SK-N-SH treated with all-trans-retinoic acid at 6 μM for 48 hours (cell line): ENCODE measurements at regions not wholly inside any gene's neighbourhood (a gene's known extent, or its start where the extent isn't known, plus 50 kb on each side); places are given as distances from the start of the nearest gene placed in this dataset.

Experiments used
- ATAC-seq: fragments of 200-7000 bp; cut with Tn5 transposase; 3 replicates; pipeline ENCODE4 v1.9.1; 2020; ENCODE audit warnings: mild to moderate bottlenecking, moderate library complexity
- BACH2 ChIP-seq: fragments of 250-450 bp; sonication (Bioruptor Pico); IDR thresholded peaks from 2 replicates; pipeline ENCODE4 v1.9.0; 2021; ENCODE audit warnings: mild to moderate bottlenecking, borderline replicate concordance
- CREB5 ChIP-seq: fragments of 250-450 bp; sonication (Bioruptor Pico); IDR thresholded peaks from 2 replicates; pipeline ENCODE4 v1.5.1; 2020; ENCODE audit warnings: low read depth, mild to moderate bottlenecking, moderate library complexity
- CSDC2 ChIP-seq: fragments of 250-450 bp; sonication (Bioruptor Pico); IDR thresholded peaks from 2 replicates; pipeline ENCODE4 v1.5.0; 2020; ENCODE audit warnings: mild to moderate bottlenecking, moderate library complexity
- CSRNP3 ChIP-seq: fragments of 250-450 bp; sonication (Bioruptor Pico); IDR thresholded peaks from 2 replicates; pipeline ENCODE4 v1.5.1; 2021; ENCODE audit warnings: mild to moderate bottlenecking, moderate library complexity
- ESRRG ChIP-seq: fragments of 250-450 bp; sonication (Bioruptor Pico); IDR thresholded peaks from 2 replicates; pipeline ENCODE4 v1.6.1; 2021; ENCODE audit warnings: mild to moderate bottlenecking
- GLIS3 ChIP-seq: fragments of 250-450 bp; sonication (Bioruptor Pico); IDR thresholded peaks from 2 replicates; pipeline ENCODE4 v1.5.0; 2020; ENCODE audit warnings: mild to moderate bottlenecking, moderate library complexity
- POU6F1 ChIP-seq: fragments of 250-450 bp; sonication (Bioruptor Pico); IDR thresholded peaks from 2 replicates; pipeline ENCODE4 v1.8.0; 2021; ENCODE audit warnings: low read depth, mild to moderate bottlenecking, moderate library complexity, borderline replicate concordance
- PPARA ChIP-seq: fragments of 250-450 bp; sonication (Bioruptor Pico); IDR thresholded peaks from 2 replicates; pipeline ENCODE4 v1.5.0; 2020; ENCODE audit warnings: mild to moderate bottlenecking, borderline replicate concordance
- RARB ChIP-seq: fragments of 250-450 bp; sonication (Bioruptor Pico); IDR thresholded peaks from 2 replicates; pipeline ENCODE4 v1.8.0; 2021; ENCODE audit warnings: mild to moderate bottlenecking, moderate library complexity
- SNAI2 ChIP-seq: fragments of 250-450 bp; sonication (Bioruptor Pico); IDR thresholded peaks from 2 replicates; pipeline ENCODE4 v1.5.0; 2020; ENCODE audit warnings: mild to moderate bottlenecking, moderate library complexity
- TCF4 ChIP-seq: fragments of 250-450 bp; sonication (Bioruptor Pico); IDR thresholded peaks from 2 replicates; pipeline ENCODE4 v1.8.0; 2021; ENCODE audit warnings: mild to moderate bottlenecking, moderate library complexity, borderline replicate concordance
- TOX ChIP-seq: fragments of 250-450 bp; sonication (Bioruptor Pico); IDR thresholded peaks from 2 replicates; pipeline ENCODE4 v1.8.0; 2021; ENCODE audit warnings: mild to moderate bottlenecking, moderate library complexity, borderline replicate concordance
- ZC3H10 ChIP-seq: fragments of 250-450 bp; sonication (Bioruptor Pico); IDR thresholded peaks from 2 replicates; pipeline ENCODE4 v1.5.1; 2021; ENCODE audit warnings: mild to moderate bottlenecking, moderate library complexity
- ZFP3 ChIP-seq: fragments of 250-450 bp; sonication (Bioruptor Pico); IDR thresholded peaks from 2 replicates; pipeline ENCODE4 v1.5.0; 2020; ENCODE audit warnings: mild to moderate bottlenecking, moderate library complexity
- ZFP30 ChIP-seq: fragments of 450-650 bp; formaldehyde crosslinking; IDR thresholded peaks from 2 replicates; pipeline ENCODE4 v1.5.0; 2022; ENCODE audit warnings: mild to moderate bottlenecking, moderate library complexity
- ZNF70 ChIP-seq: fragments of 450-650 bp; formaldehyde crosslinking; IDR thresholded peaks from 2 replicates; pipeline ENCODE4 v1.5.0; 2020; ENCODE audit warnings: mild to moderate bottlenecking, moderate library complexity
- ZNF8 ChIP-seq: fragments of 450-650 bp; formaldehyde crosslinking; IDR thresholded peaks from 2 replicates; pipeline ENCODE4 v1.5.0; 2020; ENCODE audit warnings: mild to moderate bottlenecking, moderate library complexity
- TF ChIP-seq, protein P1 (sequence below): fragments of 250-450 bp; sonication (Bioruptor Pico); IDR thresholded peaks from 2 replicates; pipeline ENCODE4 v1.8.0; 2020; ENCODE audit warnings: mild to moderate bottlenecking, moderate library complexity, borderline replicate concordance
- TF ChIP-seq, protein P2 (sequence below): fragments of 250-450 bp; sonication (Bioruptor Pico); IDR thresholded peaks from 2 replicates; pipeline ENCODE4 v1.5.0; 2020; ENCODE audit warnings: mild to moderate bottlenecking, moderate library complexity

- TF ChIP-seq ZNF70 (CRISPR knock-in tag), result 0 out of 2 replicates have a peak, but pooled peaks have one; percentile 47
- no peak for TF ChIP-seq CREB5 (CRISPR knock-in tag)
- no peak for ATAC-seq
Measured at GRCh38 chr21:22579741-22580140, 1581.5 kb downstream of the NCAM2 start.

GRCh38 chr21:22582026-22582425 is 1583.8 kb downstream of the NCAM2 start:
- ATAC-seq, result no peak

DNA sequence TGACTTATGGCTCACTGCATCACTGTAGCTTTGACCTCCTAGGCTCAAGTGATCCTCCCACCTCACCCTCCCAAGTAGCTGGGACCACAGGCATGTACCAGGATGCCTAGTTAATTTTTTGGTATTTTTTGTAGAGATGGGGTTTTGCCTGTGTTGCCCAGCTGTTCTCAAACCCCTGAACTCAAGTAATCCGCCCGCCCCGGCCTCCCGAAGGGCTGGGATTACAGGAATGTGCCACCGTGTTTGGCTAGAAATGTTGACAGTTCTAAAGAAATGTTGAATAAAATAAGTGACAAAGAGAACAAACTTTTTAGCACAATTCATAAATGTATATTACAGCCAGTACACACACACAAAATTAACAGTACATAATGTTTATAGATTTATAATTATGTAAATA is 1586.1 kb downstream of the NCAM2 start:
- ATAC-seq, result no peak
- TF ChIP-seq CREB5 (CRISPR knock-in tag) (no peak), GLIS3 (CRISPR knock-in tag) (no peak), RARB (no peak), CSRNP3 (no peak), CSDC2 (CRISPR knock-in tag) (no peak), SNAI2 (no peak), ZFP3 (no peak), PPARA (CRISPR knock-in tag) (no peak), TCF4 (CRISPR knock-in tag) (no peak), ZNF8 (no peak), TOX (CRISPR knock-in tag) (no peak), POU6F1 (CRISPR knock-in tag) (no peak), ESRRG (CRISPR knock-in tag) (no peak)
- TF ChIP-seq, protein P1, sequence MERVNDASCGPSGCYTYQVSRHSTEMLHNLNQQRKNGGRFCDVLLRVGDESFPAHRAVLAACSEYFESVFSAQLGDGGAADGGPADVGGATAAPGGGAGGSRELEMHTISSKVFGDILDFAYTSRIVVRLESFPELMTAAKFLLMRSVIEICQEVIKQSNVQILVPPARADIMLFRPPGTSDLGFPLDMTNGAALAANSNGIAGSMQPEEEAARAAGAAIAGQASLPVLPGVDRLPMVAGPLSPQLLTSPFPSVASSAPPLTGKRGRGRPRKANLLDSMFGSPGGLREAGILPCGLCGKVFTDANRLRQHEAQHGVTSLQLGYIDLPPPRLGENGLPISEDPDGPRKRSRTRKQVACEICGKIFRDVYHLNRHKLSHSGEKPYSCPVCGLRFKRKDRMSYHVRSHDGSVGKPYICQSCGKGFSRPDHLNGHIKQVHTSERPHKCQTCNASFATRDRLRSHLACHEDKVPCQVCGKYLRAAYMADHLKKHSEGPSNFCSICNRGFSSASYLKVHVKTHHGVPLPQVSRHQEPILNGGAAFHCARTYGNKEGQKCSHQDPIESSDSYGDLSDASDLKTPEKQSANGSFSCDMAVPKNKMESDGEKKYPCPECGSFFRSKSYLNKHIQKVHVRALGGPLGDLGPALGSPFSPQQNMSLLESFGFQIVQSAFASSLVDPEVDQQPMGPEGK (CRISPR knock-in tag), result no peak
- TF ChIP-seq, protein P2, sequence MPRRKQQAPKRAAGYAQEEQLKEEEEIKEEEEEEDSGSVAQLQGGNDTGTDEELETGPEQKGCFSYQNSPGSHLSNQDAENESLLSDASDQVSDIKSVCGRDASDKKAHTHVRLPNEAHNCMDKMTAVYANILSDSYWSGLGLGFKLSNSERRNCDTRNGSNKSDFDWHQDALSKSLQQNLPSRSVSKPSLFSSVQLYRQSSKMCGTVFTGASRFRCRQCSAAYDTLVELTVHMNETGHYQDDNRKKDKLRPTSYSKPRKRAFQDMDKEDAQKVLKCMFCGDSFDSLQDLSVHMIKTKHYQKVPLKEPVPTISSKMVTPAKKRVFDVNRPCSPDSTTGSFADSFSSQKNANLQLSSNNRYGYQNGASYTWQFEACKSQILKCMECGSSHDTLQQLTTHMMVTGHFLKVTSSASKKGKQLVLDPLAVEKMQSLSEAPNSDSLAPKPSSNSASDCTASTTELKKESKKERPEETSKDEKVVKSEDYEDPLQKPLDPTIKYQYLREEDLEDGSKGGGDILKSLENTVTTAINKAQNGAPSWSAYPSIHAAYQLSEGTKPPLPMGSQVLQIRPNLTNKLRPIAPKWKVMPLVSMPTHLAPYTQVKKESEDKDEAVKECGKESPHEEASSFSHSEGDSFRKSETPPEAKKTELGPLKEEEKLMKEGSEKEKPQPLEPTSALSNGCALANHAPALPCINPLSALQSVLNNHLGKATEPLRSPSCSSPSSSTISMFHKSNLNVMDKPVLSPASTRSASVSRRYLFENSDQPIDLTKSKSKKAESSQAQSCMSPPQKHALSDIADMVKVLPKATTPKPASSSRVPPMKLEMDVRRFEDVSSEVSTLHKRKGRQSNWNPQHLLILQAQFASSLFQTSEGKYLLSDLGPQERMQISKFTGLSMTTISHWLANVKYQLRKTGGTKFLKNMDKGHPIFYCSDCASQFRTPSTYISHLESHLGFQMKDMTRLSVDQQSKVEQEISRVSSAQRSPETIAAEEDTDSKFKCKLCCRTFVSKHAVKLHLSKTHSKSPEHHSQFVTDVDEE (CRISPR knock-in tag), result no peak

More at GRCh38 chr21:22582026-22582425, 1583.8 kb downstream of the NCAM2 start:
- no peak for TF ChIP-seq TOX (CRISPR knock-in tag)
- no peak for TF ChIP-seq ZC3H10 (CRISPR knock-in tag)
- TF ChIP-seq PPARA (CRISPR knock-in tag), result no peak
- no peak for TF ChIP-seq ESRRG (CRISPR knock-in tag)
- TF ChIP-seq ZFP30 (CRISPR knock-in tag), result no peak
- no peak for TF ChIP-seq BACH2 (CRISPR knock-in tag)
- no peak for TF ChIP-seq ZNF70 (CRISPR knock-in tag)
- no peak for TF ChIP-seq CSDC2 (CRISPR knock-in tag)
- TF ChIP-seq, protein P2 (CRISPR knock-in tag), result no peak
- no peak for TF ChIP-seq CSRNP3
- no peak for TF ChIP-seq GLIS3 (CRISPR knock-in tag)
- TF ChIP-seq ZFP3, result no peak
